ENCODE measurements at regions not wholly inside any gene's neighbourhood (a gene's known extent, or its start where the extent isn't known, plus 50 kb on each side); places are given as distances from the start of the nearest gene placed in this dataset.

DNA sequence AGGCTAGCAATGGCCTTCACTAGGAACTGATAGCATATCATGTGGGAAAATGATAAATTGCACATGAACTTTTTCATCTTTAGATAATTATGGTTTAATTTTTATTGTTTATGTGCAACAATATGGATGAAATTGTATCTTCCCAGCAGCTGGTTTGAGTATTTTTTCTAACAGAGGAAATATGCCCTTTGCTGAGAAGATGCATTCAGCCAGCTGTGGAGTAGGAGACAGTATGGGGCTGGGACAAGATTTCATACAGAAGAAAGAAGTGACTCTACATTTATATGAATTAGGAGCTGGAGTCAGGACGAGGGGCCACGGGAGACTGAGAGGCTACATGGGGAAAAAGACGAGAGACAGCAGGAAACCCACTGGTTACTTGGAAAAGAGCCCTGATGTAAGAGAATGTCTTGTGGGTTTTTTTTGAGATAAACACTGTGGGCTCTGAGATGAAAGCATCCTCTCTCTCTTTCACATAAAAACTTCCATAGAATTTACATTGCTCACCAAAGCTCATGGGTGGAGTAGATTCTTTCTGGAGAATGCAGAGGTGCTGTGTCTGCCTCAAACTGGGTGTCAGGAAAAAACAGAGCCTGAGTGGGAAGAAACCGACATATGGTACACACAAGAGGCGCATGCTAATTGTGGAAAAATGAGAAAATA, 115.2 kb upstream of the PDZRN3 start:
- no peak for TF ChIP-seq POLR2AphosphoS5 (IDR thresholded peaks at IDR 0.05; ENCODE audit: low read depth, low read length)
- TF ChIP-seq POLR2A (IDR thresholded peaks at IDR 0.05; ENCODE audit: low read depth, low read length) = no peak
- no peak for TF ChIP-seq TAF1 (IDR thresholded peaks at IDR 0.05; ENCODE audit: low read depth, low read length)
- TF ChIP-seq PAX5 (IDR thresholded peaks at IDR 0.05; ENCODE audit: insufficient read depth, low read length, severe bottlenecking) = no peak
- TF ChIP-seq SPI1 (IDR thresholded peaks at IDR 0.05; ENCODE audit: low read depth, low read length) = no peak
- TF ChIP-seq POU2F2 (IDR thresholded peaks at IDR 0.05; ENCODE audit: low read depth, low read length) = no peak

Data from GM12891 (cell line).